ENCODE measurements at regions not wholly inside any gene's neighbourhood (a gene's known extent, or its start where the extent isn't known, plus 50 kb on each side); places are given as distances from the start of the nearest gene placed in this dataset.

DNA sequence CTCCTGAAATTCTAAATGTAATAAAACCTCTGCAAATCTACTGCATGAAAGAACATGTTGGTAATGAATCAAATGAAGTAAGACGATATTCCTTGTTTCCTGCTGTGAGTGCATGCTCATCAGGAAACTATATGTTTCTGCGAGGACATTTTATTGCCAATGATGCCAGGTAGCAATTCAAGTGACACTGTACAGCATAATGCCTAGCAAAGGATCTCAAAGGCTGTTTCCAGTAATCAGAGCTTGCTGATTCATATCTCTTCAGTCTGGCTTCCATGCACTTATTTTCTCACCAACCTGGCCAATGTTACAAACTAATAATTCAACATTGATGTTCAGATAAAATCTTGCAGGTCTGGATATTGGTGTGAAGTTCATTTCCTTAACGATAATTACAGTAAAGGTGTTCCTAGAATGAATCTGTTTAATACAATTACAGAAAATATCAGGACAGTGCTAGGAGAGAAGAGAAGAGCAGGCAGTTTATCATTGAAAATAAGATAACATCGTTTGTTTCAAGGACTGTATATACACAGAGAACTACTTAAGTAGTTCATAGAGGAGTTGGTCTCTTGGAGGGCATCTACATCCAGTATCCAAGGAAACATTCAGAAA, 568.5 kb upstream of the SOX11 start:
- DNase-seq (ENCODE audit: unreplicated experiment) = no peak
- no TSS peak for BruUV-seq (replicated peaks)
- Mint-ChIP-seq H3K4me3 (ENCODE audit: unreplicated experiment) (no peak overlapping the region), H3K4me1 (ENCODE audit: insufficient read depth, unreplicated experiment) (no peaks in the 10 kb centered on the region), H3K27ac (ENCODE audit: low read depth, unreplicated experiment) (no peak overlapping the region), H3K36me3 (ENCODE audit: insufficient read depth, unreplicated experiment) (no peaks in the 10 kb centered on the region), H3K9me3 (ENCODE audit: unreplicated experiment) (no peaks in the 10 kb centered on the region), H3K27me3 (ENCODE audit: insufficient read depth, unreplicated experiment) (no peaks in the 10 kb centered on the region)
- POLR2A ChIA-PET = interaction anchor here (0.7 to 1.0 kb wide), 2 partner anchors 51 to 136 kb away, joined by 3 read pairs; no protein-coding TSS in a partner anchor
- intact Hi-C loops (cut with micrococcal nuclease) = no loop called here
- TF ChIP-seq, protein P1, sequence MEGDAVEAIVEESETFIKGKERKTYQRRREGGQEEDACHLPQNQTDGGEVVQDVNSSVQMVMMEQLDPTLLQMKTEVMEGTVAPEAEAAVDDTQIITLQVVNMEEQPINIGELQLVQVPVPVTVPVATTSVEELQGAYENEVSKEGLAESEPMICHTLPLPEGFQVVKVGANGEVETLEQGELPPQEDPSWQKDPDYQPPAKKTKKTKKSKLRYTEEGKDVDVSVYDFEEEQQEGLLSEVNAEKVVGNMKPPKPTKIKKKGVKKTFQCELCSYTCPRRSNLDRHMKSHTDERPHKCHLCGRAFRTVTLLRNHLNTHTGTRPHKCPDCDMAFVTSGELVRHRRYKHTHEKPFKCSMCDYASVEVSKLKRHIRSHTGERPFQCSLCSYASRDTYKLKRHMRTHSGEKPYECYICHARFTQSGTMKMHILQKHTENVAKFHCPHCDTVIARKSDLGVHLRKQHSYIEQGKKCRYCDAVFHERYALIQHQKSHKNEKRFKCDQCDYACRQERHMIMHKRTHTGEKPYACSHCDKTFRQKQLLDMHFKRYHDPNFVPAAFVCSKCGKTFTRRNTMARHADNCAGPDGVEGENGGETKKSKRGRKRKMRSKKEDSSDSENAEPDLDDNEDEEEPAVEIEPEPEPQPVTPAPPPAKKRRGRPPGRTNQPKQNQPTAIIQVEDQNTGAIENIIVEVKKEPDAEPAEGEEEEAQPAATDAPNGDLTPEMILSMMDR (IDR thresholded peaks at IDR 0.05; ENCODE audit: unreplicated experiment) = no peak
- CTCF ChIA-PET = interaction anchor here (0.7 to 1.6 kb wide), 2 partner anchors 10 to 142 kb away, joined by 3 read pairs; no protein-coding TSS in a partner anchor

DNA sequence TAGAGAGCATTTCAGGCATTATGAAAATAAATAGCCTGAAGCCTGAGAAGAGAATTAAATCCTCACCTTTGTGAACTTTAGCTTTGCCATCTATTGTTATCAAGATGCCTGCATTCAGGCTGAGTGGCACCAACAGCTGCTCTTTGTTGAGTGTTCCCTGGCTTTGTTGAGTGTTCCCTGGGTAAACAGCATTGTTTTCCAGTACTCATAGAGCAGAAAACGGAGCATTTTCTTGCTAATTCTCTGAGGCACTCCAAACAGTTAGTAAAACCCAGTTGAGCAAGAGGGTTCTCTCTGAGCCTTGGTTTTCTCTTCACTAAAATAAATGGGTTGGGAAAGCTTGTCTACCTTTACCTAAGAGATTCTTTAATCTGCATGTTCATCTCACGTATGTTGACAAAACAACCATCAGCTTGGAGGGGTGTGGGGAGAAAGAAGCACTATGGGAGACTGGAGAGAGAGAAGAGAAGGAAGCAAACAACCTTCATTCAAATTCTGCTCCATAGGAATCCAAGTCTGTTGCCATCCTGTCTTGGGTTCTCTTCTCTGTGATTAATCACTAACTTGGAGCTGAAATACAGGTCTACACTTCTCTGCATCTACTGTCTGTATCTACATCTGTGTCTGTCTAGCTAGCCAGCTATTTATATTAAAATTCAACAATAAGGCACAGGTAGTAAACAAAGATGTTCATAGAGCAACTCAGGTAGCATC, 567.0 kb upstream of the SOX11 start:
- Mint-ChIP-seq H3K27ac (ENCODE audit: low read depth, unreplicated experiment) (no peak overlapping the region), H3K9me3 (ENCODE audit: unreplicated experiment) (no peaks in the 10 kb centered on the region), H3K4me3 (ENCODE audit: unreplicated experiment) (no peak overlapping the region), H3K27me3 (ENCODE audit: insufficient read depth, unreplicated experiment) (no peaks in the 10 kb centered on the region), H3K4me1 (ENCODE audit: insufficient read depth, unreplicated experiment) (no peaks in the 10 kb centered on the region), H3K36me3 (ENCODE audit: insufficient read depth, unreplicated experiment) (no peaks in the 10 kb centered on the region)
- CTCF ChIA-PET = interaction anchor here (0.6 kb wide), 1 partner anchor 1591 kb away, joined by 3 read pairs; no protein-coding TSS in a partner anchor
- TF ChIP-seq, protein P1 (IDR thresholded peaks at IDR 0.05; ENCODE audit: unreplicated experiment) = no peak
- no peak for DNase-seq (ENCODE audit: unreplicated experiment)
- intact Hi-C loops (cut with micrococcal nuclease) = no loop called here
- BruUV-seq (replicated peaks) = no TSS peak
- POLR2A ChIA-PET = interaction anchor here (1.0 to 1.2 kb wide), 2 partner anchors 13 to 49 kb away, joined by 3 read pairs; no protein-coding TSS in a partner anchor

DNA sequence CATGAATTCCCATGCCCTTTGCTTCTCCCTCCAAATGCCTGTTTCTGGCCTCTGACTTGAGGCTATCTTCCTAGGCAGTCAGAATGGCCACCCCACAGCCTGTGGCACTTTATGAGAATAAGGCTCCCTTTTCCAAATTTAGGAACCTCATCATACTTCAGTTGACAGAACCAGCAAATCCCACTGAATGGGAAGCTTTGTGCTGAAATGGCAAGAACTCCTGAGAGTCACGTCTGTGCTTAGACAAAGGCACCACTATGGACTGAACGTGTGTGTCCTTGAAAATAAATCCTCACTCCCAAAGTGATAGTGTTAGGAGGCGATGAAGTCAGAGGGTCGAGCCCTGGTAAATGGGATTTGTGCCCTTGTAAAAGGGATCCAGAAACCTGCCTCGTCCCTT, 559.9 kb upstream of the SOX11 start:
- peaks cover 5% of the 10 kb centered on the region for H3K36me3 Mint-ChIP-seq (ENCODE audit: insufficient read depth, unreplicated experiment)
- ChIA-PET POLR2A (no interaction called here), CTCF (no interaction called here)
- TF ChIP-seq, protein P1 (IDR thresholded peaks at IDR 0.05; ENCODE audit: unreplicated experiment) = no peak
- H3K4me1 Mint-ChIP-seq (ENCODE audit: insufficient read depth, unreplicated experiment) = no peaks in the 10 kb centered on the region
- intact Hi-C loops (cut with micrococcal nuclease) = no loop called here
- BruUV-seq (replicated peaks) = no TSS peak
- no peak overlapping the region for H3K27ac Mint-ChIP-seq (ENCODE audit: low read depth, unreplicated experiment)
- peaks cover 11% of the 10 kb centered on the region for H3K9me3 Mint-ChIP-seq (ENCODE audit: unreplicated experiment)
- DNase-seq (ENCODE audit: unreplicated experiment) = no peak
- no peak overlapping the region for H3K4me3 Mint-ChIP-seq (ENCODE audit: unreplicated experiment)
- no peaks in the 10 kb centered on the region for H3K27me3 Mint-ChIP-seq (ENCODE audit: insufficient read depth, unreplicated experiment)

DNA sequence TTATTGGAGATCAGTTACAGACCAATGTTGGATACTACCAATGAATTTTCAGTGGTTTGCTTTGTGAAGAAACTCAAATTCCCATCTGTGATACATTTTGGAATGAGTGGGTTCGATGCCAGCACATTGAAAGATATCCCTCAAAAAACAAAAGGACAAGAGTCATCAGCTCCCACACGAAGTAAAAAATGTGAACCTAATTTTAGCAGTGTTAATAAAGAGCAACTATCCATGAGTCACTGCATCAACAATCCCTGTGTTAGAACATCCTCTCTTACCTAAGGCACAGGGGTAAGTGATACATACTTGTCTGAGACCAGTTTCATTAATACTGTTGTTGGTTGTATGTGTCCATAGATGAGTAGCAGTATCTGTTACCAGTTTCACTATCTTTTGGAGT, 551.8 kb upstream of the SOX11 start:
- ChIA-PET POLR2A (interaction anchor here (0.9 kb wide), 1 partner anchor 25 kb away, joined by 3 read pairs; no protein-coding TSS in a partner anchor), CTCF (interaction anchor here (0.7 to 1.2 kb wide), 2 partner anchors 209 to 1146 kb away, joined by 3 read pairs; no protein-coding TSS in a partner anchor)
- no peaks in the 10 kb centered on the region for H3K9me3 Mint-ChIP-seq (ENCODE audit: unreplicated experiment)
- intact Hi-C loops (cut with micrococcal nuclease) = no loop called here
- H3K4me3 Mint-ChIP-seq (ENCODE audit: unreplicated experiment) = no peak overlapping the region
- peaks cover 12% of the 10 kb centered on the region for H3K4me1 Mint-ChIP-seq (ENCODE audit: insufficient read depth, unreplicated experiment)
- peak; percentile 71 for DNase-seq (ENCODE audit: unreplicated experiment)
- BruUV-seq (replicated peaks) = no TSS peak
- no peaks in the 10 kb centered on the region for H3K36me3 Mint-ChIP-seq (ENCODE audit: insufficient read depth, unreplicated experiment)
- TF ChIP-seq, protein P1 (IDR thresholded peaks at IDR 0.05; ENCODE audit: unreplicated experiment) = no peak
- H3K27ac Mint-ChIP-seq (ENCODE audit: low read depth, unreplicated experiment) = no peak overlapping the region
- H3K27me3 Mint-ChIP-seq (ENCODE audit: insufficient read depth, unreplicated experiment) = no peaks in the 10 kb centered on the region
